HG03045 (cell line): ENCODE measurements at regions not wholly inside any gene's neighbourhood (a gene's known extent, or its start where the extent isn't known, plus 50 kb on each side); places are given as distances from the start of the nearest gene placed in this dataset.
"Not testable (repeated sequence)": the region's sequence is repeated elsewhere in the genome, so short reads cannot be mapped to it uniquely, and the experiment has no call there.

Source experiments
- ATAC-seq: cut with Tn5 transposase; IDR thresholded peaks from one replicate; pipeline ENCODE4 v1.9.1; 2021; ENCODE audit warnings: mild to moderate bottlenecking, moderate library complexity; ENCODE audit not compliant: unreplicated experiment

DNA sequence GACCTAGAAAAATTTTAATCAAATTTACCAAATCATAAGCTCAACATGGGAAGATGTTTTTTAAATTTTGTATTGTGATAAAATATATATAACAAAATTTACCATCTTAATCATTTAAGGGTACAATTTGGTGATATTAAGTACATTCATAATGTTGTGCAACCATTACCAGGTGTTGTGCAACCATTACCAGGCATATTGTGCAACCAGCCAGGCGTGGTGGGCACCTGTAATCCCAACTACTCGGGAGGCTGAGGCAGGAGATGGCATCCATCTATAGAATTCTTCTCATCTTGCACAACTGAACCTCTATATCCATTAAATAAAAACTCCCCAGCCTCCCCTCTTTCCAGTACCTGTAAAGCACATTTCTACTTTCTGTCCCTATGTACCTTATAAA is 124.5 kb upstream of the SLC13A1 start:
- ATAC-seq = no peak

DNA sequence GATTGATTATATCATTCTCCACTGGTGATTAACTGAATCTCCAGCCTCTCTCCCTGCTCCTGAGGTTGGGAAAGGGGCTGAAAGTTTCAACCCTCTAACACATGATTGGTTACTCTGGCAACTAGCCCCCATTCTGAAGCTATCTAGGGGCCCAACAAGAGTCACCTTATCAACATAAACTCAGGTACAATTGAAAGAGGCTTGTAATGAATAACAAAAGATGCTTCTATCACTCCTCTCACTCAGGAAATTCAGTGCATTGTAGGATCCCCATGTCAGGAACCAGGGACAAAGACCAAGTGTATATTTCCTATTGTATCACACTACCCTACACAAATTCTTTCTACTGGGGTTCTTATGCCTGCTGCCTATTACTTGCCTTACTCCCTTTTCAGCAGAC is 123.9 kb upstream of the SLC13A1 start:
- no peak for ATAC-seq

DNA sequence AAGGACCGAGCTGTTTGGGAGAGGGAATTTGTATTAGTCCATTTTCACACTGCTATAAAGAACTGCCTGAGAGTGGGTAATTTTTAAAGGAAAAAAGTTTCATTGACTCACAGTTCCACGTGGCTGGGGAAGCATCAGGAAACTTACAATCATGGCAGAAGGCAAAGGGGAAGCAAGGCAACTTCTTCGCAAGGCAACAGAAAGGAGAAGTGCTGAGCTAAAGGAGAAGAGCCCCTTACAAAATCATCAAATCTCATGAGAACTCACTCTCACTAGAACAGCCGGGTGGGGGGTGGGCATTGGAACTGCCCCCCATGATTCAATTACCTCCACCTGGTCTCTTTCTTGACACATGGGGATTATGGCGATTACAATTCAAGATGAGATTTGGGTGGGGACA is 121.8 kb upstream of the SLC13A1 start:
- ATAC-seq = not testable (repeated sequence)

DNA sequence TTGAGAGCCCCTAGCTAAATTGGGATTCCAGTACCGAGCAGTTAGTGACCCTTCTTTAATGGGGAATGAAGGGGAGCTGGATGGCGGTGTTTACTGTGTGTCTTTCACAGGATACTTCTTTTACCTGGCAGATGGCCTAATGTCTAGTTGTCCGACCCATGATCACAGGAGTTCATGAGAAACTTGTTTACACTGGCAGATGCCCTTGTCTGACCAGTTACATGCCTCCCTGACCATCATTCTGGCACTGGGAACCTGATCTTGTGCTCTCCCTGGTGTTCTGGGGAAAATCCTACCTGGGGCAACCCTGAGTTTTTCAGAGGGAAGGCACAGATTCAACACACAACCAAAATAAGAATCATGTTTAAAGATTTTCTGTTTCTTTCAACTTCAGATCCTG is 120.1 kb upstream of the SLC13A1 start:
- ATAC-seq = no peak

DNA sequence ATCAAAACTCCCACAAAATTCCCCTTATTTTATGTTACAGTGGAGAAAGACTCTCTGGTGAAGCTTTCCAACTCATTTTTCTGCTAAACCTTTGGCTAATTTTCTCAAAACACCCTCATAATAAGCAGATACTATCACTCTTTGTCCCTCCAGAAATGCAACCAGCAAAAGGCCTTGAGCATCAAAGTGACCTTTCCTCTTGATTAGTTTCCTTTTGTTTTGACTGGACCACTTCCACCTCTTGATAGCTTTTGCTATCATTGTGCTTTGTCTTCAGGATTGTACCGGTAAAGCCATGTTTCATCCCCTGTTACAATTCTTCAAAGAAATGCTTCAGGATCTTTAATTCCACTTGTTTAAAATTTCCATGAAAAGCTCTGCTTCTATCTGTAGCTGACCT is 115.1 kb upstream of the SLC13A1 start:
- ATAC-seq = no peak

DNA sequence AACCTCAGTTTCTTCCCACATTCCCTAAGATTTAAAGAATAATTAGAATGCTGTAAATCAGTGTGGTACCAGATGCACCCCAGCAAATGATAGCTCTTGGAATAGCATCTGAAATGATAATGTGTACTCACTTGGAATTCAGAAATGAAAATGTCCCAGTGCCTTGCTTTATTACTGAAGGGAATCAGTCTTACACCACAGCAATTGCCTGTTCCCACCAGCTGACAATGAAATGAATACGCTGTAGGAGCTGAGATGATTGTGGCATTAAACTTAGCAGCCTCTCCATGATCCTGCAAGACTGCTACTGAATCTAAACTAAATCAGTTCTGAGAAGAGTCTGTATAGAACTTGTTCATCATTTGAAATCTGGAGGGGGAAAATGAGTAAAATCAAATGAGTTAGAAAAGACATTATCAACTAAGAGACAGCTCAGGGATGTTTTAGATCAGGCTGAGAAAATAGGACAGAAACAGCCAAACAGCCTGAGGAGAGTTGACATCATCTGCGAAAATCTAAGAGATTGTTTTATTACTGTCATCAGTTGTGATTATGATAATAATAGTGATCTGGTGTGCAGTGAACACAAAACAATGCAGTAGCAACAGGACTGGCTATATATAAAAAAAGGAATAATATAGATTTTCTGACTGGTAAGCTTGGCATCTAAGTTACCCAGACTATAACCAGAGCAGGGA is 108.6 kb upstream of the SLC13A1 start:
- no peak for ATAC-seq

DNA sequence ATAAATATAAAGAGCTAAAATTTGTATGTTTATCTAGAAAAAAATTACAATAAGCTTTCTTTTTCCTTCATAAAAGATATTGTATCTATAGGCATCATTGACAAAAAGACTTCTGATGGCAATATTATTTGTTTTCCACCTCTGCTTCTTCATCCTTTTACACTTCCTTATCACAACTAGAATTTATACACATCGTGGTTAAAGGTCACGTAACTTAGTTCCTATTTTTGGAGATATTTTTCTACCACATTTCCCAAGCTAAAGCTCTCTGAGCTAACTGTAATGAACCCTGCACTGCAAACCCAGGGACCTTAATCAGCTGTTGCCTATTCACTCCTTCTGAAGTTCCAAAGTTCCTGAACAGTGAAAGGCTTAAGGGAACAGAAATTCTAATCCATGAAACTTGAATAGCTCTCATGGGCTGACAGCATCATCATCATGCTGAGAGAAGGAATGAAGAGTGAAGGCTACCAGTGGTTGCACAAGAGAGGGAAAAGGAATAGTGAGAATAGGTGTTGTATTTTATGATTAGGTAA is 106.1 kb upstream of the SLC13A1 start:
- ATAC-seq = no peak

DNA sequence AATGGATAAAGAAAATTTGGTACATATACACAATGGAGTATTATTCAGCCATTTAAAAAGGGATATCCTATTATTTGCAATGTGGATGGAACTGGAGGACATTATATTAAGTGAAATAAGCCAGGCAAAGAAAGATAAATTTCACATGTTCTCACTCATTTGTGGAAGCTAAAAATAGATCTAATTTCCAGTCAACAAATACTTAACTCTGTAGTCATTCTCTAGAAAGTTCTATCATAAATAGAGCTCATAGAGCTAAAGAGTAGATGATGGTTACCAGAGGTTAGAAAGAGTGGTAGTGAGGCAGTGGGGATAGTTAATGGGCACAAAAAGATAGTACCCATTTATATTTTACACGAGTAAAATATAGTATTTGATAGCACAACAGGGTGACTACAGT is 104.2 kb upstream of the SLC13A1 start:
- ATAC-seq = no peak

DNA sequence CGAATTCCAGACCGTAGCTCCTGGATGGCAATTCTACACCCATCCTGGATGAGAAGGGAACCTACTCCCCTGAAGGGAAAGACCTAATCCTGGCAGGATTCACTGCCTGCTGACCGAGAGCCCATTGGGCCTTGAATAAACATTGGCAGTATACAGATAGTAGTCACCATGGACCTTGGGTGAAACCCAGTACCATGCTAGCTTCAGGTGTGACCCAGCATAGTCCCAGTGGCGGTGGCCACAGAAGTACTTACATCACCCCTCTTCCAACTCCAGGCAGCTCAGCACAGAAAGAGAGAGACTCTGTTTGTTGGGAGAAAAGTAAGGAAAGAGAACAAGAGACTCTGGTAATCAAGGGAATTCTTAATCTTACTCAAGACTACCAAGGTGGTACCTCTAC is 97.2 kb upstream of the SLC13A1 start:
- ATAC-seq = no peak

DNA sequence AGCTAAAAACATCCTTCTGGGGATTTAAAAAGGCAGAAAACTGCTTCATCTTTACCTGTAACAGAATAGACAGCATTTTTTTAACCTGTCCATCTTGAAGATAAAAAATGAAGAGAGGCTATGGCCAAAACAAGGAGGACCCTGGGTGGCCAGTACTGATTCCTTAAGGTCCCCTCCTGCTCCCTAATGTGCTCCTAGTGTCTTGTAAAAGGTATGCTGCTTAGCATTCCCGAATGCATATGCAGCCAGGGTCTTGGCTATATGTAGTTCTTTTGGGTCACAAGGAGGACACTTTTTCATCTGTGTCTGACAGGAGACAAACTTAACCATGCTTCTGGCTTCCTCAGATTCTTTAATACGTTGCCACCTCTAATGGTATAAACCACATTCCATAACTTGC is 93.9 kb upstream of the SLC13A1 start:
- ATAC-seq = no peak

DNA sequence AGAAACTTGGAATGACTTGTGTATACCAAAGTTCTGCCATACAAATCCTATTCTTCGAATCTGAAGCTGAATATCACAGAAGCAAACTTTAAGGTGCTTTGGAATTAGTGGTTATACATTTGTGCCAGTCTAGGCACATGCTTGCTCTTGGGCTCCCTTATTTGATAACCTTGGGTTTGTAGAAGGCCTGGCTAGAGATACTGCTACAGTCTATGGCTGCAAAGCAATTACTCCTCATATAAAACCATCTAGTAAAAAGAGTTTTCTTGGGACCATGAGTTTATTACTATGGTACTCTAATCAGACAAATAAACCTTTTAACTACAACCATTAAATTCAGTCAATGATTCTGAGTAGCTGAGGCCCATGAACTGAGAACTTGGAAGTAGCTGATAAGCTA is 92.5 kb upstream of the SLC13A1 start:
- no peak for ATAC-seq

DNA sequence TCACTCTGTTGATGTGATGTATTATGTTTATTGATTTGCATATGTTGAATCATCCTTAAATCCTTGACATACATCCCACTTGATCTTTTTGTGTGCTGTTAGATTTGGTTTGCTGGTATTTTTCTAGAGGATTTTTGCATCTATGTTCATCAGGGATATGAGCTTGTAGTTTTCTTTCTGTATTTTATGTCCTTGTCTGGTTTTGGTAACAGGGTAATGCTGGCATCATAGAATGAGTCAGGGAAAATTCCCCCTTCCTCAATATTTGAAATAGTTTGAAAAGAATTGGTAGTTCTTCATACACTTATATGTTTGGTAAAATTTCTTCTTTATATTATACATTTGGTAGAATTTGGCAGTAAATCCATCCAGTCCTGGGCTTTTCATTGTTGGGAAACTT is 89.4 kb upstream of the SLC13A1 start:
- no peak for ATAC-seq

DNA sequence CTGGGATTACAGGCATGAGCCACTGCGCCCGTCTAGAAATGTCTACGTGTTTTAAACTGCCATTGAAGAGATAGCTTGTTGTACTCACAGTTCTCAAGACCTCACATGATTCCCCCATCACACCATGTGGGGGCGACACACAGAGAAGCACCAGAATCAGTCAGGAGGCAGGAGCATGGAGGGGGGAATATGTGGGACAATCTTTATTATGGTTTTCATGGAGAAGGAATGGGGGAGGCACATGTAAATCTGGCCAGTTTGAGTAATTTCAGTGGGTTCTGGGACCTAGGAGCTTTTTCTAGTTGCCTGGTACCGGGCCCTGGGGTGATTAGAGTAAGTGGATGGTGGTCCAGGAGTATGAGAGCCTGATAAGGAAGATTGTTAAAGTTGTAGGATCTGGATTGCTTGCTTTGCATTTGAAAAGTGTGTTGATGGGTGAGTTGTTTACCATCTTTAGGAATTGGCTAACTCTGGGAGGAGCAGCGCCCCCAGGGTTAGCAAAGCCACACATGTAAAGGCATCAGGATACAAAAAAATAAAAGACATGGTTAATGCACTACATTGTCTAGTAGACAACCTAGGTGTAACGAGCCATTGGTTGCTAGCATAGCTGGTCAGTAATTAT is 85.4 kb upstream of the SLC13A1 start:
- no peak for ATAC-seq

DNA sequence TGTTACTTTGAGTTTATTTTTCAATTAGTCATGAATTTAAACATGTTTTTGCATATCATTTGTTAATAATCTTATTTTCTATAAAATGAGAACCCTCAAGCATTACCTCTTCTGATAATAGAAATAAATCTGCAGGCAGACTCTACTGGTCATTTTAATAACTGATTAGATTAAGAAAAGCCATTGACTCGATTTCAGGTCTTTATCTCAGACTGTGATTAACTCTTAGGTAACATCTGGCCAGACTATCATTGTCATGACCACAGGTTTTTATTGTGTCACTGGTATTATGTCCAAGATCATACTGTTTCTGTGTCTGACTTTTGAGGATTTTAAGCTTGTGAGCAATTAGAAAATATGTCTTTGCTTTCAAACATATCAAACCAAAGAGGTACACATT is 83.6 kb upstream of the SLC13A1 start:
- no peak for ATAC-seq

DNA sequence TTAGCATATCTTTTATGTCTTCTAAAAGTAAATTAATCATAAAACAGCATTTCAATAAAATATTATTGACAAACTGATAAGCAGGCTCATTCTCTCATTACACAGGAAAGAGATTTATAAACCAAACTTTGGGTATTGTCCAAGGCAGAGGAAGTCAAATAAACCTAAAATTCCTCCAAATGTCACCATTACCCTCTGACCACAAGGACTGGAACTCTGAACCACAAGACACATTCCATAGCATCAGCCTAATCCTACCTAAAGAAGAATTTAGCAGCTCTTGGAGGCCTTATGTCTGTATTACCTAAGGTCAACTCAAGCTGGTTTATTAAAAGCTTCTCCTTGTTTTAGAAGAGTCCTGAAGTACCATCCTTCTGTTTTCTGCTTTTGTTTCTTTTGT is 82.4 kb upstream of the SLC13A1 start:
- no peak for ATAC-seq

DNA sequence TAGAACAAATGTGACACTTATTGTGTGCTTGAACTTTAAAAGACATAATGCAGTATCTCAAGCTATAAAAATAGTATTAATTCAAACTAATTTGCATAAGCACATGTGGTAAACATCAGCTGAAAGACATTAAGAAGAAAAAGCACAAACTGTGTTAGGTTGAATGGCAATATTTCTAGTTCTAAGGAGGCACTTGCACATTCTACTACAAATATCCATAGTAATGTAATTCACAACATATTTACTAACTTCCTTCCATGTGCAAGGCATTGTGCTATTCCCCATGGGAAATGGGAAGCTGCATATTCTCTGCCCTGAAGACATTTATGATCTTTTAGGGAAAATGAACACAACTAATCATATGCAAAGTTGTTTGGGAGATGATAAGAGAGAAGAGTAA is 80.2 kb upstream of the SLC13A1 start:
- no peak for ATAC-seq

DNA sequence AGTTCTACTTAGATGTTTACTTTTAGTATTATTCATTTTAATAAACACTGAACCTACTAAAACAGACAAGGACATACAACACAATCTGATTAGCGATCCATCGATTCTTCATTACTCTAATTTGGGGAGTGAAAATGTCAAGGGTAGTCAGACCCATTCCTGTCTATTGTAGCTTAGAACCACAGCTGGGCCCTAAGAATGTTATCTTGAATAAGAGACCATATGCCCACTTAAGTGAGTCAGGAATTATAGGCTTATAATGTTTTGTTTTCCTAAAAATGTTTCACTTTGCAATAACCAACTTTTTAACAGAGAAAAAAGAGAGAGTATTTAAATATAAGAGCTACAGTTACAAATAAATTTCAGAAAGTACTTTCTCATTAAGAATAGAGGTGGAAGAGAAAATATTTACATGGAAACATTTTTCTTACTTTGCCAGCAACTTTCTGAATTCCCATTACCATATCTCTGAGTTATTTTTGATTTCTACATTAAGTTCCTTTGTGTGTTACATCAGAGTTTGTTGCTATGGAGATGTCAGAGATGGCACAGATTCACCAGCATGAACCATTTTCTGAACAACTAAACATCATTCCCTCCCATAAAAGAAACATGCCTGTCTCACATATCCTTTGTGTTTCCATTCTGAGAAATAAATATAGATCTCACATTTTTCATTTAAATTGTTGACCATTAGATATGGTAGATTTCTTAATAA is 75.4 kb upstream of the SLC13A1 start:
- no peak for ATAC-seq

DNA sequence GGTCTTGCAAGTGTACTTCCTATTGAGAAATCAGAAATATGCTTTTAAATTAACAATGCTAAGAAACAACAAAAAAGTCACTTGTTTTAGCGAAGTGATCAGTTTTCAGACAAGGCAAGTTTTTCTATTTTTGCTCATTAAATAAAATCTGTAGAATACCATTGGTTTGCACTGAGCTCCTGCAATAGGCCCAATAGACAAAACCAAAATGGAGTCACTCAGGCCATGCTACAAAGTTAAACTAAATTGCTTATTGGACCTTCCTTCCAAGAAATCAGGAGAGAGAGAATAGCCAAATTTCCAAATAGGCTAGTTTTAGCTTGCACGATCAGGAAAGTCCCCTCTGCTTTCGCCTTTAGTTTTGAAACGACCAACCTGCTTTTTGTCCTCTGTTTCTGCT is 73.4 kb upstream of the SLC13A1 start:
- no peak for ATAC-seq

DNA sequence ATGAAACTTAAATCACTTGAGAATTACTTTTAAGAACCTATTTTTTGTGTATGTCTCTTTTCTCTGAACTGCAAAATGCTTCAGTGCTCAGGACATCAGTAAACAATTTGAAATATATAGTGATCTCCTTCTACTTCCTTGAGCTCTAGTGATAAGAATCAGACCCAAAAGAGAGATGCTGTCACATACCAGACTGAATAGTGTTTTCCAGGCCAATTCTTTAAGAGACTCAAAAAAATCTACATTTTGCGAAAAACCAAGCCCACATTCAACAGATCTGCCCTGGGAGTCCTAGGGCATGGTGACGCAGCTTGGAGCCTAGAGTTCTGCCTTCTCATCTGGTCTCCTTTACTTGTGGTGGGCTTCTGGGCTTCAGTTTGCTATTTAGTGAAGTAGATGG is 72.1 kb upstream of the SLC13A1 start:
- ATAC-seq = no peak

DNA sequence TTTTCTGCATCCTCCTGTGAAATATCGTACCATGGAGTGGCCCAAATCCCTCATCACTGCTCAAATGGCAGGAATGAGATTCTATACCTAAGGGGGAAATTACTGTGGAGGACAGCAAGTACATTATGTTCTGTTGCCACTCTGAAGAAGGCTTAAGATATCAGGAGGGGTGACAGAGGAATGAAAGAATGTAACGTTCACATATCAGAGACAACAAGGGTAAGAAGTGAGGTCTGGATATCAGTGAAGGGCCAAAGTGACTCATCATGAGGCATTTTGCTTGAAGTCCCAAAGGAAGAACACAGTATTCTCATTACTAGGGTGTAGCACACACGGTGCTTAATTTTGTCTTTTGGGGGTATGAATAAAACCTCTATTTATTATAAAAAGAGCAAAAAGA is 71.5 kb upstream of the SLC13A1 start:
- no peak for ATAC-seq

DNA sequence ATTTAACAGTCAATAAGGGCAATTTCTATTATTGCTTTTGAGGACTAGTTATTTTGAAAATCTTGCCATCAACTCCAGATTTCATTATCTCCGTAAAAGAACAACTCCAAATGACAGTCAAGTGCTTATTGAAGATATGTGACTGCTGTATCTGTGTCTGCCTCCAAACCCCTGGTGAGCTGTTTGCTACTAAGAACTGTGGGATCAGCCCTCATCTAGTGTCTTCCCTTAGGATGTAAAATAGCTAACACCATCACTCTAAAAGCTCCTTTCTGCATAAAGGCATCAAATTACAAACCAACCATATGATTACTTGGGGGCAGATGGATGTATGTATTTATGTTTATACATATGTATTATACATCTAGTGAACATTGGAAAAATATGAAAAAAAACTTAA is 70.8 kb upstream of the SLC13A1 start:
- no peak for ATAC-seq

DNA sequence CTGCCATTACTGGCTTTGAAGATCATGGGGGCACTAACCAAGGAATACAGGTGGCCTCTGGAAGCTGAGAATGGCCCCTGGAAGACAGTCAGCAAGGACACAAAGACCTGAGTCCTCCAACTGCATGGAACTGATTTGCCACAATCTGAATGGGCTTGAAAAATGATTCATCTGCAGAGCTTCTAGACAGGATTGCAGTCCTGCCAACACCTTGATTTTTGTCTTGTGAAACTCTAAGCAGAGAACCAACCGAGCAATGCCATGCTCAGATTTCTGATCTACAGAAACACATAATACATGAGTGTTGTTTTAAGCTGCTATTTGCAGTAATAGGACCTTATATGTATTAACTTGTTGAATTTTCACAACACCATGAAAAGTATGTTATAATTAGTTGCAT is 66.1 kb upstream of the SLC13A1 start:
- ATAC-seq = no peak
